ENCODE measurements at regions not wholly inside any gene's neighbourhood (a gene's known extent, or its start where the extent isn't known, plus 50 kb on each side); places are given as distances from the start of the nearest gene placed in this dataset.

DNA sequence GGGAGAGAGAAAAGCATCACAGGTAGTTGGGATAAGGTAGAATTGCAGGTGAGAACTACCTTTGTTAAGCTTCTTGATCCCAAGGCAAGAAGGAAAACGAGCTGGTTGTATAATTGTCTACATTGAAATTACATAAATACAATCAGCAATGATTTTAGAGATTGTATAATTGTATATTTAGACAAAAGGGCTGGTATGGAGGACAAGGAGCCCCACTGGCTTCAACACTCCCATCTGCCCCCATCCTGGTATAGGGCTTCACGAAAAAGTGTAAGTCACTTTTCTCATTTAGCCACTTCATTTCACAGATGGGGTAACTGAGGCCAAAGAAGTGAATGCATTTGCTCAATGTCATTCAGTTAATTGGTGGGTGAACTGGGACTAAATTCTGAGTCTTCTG, 103.3 kb downstream of the MYCN start:
- H3K9me3 Mint-ChIP-seq, result peaks cover 5% of the 10 kb centered on the region
- H3K36me3 Mint-ChIP-seq (ENCODE audit: low read depth), result no peaks in the 10 kb centered on the region
- H3K4me1 Mint-ChIP-seq, result no peaks in the 10 kb centered on the region
- H3K4me3 Mint-ChIP-seq, result no peak overlapping the region
- H3K27ac Mint-ChIP-seq, result no peak overlapping the region
- DNase-seq, result no peak
- no peak for ATAC-seq
- H3K27me3 Mint-ChIP-seq, result peaks cover 4% of the 10 kb centered on the region

DNA sequence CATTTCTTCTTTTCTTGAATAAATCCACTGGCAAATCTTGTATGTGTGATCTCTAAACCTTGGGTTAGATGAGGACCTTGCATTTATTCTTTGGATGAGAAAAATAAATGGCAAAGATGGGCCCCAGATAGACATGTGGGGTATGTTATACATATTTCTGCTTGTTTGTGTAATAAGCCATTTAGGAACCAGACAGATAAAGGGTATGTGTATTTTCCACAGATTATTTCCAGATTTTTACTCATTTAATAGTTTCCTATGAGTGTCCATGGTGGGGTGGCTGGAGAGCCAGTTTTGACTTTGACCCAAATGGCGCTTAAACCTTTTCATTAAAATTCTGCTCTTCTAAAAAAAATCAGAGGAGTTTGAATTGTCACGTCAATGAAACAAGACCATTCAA, 102.8 kb downstream of the MYCN start:
- Mint-ChIP-seq H3K4me1 (no peaks in the 10 kb centered on the region), H3K27ac (no peak overlapping the region), H3K27me3 (peaks cover 4% of the 10 kb centered on the region), H3K9me3 (peaks cover 5% of the 10 kb centered on the region), H3K4me3 (no peak overlapping the region), H3K36me3 (ENCODE audit: low read depth) (no peaks in the 10 kb centered on the region)
- DNase-seq (no peak), ATAC-seq (no peak)

DNA sequence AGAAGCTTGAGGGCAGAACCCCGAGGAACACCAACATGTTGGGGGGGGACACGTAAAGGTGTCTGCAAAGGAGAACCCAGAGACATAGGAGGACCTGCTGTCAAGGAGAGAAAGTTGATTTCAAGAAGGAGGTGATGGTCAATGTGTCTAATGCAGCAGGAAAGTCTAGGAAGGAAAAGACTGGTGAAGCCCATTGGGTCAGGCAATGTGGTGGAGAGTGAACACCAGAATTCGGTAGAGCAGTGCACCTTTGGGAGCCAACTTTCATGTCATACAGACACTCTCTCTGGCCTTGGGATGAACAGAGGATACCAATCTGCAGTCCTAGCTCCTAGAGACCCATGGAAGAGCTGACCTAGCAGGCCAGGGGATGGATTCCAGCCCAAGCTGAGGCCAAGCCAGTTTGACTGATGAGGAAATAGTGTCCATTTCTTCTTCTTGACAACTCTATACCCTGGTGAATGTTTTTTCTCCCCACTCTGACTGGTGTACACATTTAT, 101.9 kb downstream of the MYCN start:
- no peaks in the 10 kb centered on the region for H3K36me3 Mint-ChIP-seq (ENCODE audit: low read depth)
- no peaks in the 10 kb centered on the region for H3K9me3 Mint-ChIP-seq
- H3K27ac Mint-ChIP-seq, result no peak overlapping the region

DNA sequence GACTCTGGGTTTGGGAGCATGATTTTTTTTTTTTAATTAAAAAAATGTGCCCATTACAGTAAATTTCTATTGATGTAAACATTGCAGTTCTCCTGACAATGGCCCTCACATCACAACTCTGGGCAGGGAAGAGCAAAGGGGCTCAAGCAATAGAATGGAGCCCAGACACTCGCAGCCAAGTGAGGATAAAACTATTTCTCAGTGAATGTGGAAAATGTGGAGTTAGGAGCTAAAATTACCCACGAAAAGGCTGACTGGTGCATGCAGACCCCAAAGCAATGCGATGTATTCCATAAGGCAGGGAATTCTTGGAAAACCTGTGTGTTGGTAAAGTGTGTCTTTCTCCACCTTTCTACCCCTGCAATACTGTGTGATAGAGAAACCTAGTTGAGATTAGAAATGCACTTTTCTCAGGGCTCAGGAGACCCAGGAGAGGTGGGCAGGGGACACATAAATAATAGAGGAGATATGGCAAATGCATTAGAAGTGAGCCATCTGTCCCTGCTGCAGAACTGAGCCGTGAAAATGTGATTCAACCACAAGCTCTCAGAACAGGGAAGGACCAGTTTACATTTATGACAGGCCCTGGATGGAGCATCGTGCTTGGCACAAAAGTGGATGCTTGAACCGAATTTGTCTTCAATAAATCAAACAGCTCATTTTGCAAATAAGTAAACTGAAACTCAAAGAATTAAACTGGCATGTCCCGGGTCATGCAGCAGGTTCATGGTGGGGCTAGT, 100.1 kb downstream of the MYCN start:
- DNase-seq (no peak), ATAC-seq (no peak)
- no peak overlapping the region for H3K4me3 Mint-ChIP-seq
- no peaks in the 10 kb centered on the region for H3K9me3 Mint-ChIP-seq
- no peaks in the 10 kb centered on the region for H3K4me1 Mint-ChIP-seq
- no peak overlapping the region for H3K27ac Mint-ChIP-seq
- peaks cover 4% of the 10 kb centered on the region for H3K27me3 Mint-ChIP-seq
- no peaks in the 10 kb centered on the region for H3K36me3 Mint-ChIP-seq (ENCODE audit: low read depth)

More for the DNA sequence above, 101.9 kb downstream of the MYCN start:
- peaks cover 4% of the 10 kb centered on the region for H3K27me3 Mint-ChIP-seq
- DNase-seq, result no peak
- no peak for ATAC-seq
- H3K4me3 Mint-ChIP-seq, result no peak overlapping the region
- no peaks in the 10 kb centered on the region for H3K4me1 Mint-ChIP-seq

DNA sequence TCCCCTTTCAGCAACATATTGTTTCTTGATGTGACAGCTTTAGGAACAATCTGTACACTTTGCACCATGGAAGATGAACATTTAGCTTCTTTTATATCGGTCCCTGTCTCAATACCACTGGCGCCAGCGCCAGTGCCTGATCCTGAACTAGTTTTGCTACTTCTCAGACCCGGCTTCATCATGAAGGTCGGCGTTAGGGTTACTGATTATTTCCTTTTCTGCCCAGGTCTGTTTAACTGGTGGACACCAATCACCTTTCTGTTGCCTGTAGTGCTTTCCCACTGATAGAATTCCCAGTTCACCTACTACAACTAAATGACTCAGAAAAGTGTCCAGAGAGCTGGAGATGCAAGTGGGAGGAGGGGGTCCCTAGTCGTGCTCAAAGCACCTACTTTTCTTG, 99.5 kb downstream of the MYCN start:
- ATAC-seq, result no peak
- no peak overlapping the region for H3K4me3 Mint-ChIP-seq
- no peaks in the 10 kb centered on the region for H3K9me3 Mint-ChIP-seq
- H3K27ac Mint-ChIP-seq, result no peak overlapping the region
- H3K4me1 Mint-ChIP-seq, result no peaks in the 10 kb centered on the region
- H3K36me3 Mint-ChIP-seq (ENCODE audit: low read depth), result no peaks in the 10 kb centered on the region
- H3K27me3 Mint-ChIP-seq, result peaks cover 4% of the 10 kb centered on the region
- DNase-seq, result no peak

DNA sequence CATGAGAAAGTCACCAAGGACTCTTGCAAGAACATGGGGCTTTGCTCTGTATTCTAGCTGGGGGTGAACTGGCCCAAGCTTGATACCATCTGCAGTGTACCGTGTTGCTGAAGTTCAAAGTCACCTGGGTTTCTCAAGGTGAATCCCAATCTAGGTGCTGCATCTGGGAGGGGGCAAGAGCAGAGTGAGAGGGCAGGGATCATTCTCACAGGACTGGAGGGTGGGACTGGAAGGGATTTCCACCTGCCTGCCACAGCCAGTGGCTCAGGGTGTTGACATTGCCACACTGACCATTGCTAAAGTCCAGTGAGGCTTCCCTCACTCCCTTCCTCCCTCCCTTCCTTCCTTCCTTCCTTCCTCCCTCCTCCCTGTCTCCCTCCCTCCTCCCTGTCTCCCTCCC, 98.7 kb downstream of the MYCN start:
- H3K9me3 Mint-ChIP-seq, result no peaks in the 10 kb centered on the region
- H3K36me3 Mint-ChIP-seq (ENCODE audit: low read depth), result no peaks in the 10 kb centered on the region
- ATAC-seq, result no peak
- no peaks in the 10 kb centered on the region for H3K4me1 Mint-ChIP-seq
- no peak overlapping the region for H3K27ac Mint-ChIP-seq
- no peak for DNase-seq
- H3K27me3 Mint-ChIP-seq, result peaks cover 4% of the 10 kb centered on the region
- no peak overlapping the region for H3K4me3 Mint-ChIP-seq

DNA sequence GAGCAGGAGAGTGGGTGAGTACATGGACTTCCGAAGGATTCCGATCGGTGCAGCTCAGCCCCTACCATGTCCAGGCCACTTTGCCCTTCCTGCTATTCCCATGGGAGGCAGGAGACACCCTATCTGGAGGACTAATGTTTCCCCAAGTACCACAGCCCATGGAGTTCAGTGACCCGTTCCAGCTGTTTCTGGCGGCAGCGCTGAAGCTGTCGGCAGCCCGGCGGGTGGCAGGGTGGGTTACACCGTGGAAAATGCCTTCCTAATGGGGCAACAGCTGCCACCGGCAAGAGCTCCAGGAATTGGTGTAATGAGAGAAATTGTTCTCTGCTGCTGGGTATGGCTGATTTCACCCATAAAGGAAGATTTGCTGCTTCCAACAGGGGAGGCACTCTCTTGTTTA, 98.3 kb downstream of the MYCN start:
- ATAC-seq (no peak), DNase-seq (no peak)
- no peaks in the 10 kb centered on the region for H3K9me3 Mint-ChIP-seq
- H3K4me1 Mint-ChIP-seq, result no peaks in the 10 kb centered on the region
- no peaks in the 10 kb centered on the region for H3K36me3 Mint-ChIP-seq (ENCODE audit: low read depth)
- H3K27ac Mint-ChIP-seq, result no peak overlapping the region
- peaks cover 4% of the 10 kb centered on the region for H3K27me3 Mint-ChIP-seq
- no peak overlapping the region for H3K4me3 Mint-ChIP-seq

DNA sequence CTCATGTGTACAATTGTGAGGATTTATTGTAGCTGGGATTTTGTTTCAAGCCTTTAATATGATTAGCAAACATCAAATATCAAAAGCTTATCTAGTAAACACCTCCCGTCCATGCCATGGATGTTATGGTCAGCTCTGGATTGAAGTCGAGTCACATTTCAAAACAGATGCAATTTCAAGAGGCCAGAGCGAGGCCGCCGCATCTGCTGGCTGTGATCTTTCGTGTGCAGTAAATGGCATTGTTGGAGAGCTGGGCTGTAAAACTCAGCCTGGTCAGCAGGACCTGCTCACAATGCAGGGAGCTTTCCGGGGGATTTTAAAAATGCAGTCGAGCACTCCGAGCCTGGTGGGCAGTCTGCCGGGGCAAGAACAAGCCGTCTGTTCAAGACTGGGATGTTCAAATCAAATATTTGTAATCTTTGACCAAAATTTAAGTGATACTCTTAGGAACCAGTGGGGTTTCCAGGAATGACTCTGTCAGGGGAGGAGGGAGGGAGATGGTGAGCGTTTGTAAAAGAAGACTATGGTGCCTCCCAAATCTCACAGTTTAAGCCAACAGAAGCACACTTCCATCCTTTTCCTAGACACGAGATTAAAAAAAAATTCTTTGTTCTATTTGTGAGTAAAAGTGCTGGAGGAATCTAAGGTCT, 97.6 kb downstream of the MYCN start:
- Mint-ChIP-seq H3K27me3 (peaks cover 4% of the 10 kb centered on the region), H3K27ac (no peak overlapping the region), H3K4me1 (no peaks in the 10 kb centered on the region), H3K36me3 (ENCODE audit: low read depth) (no peaks in the 10 kb centered on the region), H3K4me3 (no peak overlapping the region), H3K9me3 (no peaks in the 10 kb centered on the region)
- DNase-seq (no peak), ATAC-seq (no peak)

DNA sequence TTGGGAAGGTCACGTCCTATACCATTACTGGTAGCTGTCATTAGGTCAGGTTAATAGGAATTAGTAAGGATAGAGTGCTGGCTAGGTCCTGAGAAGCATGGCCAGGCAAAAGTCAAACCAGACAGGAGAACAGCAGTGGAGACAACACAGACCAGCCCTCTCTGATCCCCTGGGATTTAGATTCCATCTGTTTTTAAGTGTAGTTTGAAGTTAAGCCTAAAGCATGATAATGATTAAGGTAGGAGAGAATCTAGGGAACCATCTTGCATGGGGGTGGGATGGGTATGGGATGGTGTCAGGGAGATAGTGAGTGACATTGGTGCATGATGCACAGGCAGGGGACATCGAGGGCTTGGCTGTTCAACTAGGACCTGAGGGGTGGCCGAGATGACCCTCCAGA, 96.6 kb downstream of the MYCN start:
- ATAC-seq, result no peak

DNA sequence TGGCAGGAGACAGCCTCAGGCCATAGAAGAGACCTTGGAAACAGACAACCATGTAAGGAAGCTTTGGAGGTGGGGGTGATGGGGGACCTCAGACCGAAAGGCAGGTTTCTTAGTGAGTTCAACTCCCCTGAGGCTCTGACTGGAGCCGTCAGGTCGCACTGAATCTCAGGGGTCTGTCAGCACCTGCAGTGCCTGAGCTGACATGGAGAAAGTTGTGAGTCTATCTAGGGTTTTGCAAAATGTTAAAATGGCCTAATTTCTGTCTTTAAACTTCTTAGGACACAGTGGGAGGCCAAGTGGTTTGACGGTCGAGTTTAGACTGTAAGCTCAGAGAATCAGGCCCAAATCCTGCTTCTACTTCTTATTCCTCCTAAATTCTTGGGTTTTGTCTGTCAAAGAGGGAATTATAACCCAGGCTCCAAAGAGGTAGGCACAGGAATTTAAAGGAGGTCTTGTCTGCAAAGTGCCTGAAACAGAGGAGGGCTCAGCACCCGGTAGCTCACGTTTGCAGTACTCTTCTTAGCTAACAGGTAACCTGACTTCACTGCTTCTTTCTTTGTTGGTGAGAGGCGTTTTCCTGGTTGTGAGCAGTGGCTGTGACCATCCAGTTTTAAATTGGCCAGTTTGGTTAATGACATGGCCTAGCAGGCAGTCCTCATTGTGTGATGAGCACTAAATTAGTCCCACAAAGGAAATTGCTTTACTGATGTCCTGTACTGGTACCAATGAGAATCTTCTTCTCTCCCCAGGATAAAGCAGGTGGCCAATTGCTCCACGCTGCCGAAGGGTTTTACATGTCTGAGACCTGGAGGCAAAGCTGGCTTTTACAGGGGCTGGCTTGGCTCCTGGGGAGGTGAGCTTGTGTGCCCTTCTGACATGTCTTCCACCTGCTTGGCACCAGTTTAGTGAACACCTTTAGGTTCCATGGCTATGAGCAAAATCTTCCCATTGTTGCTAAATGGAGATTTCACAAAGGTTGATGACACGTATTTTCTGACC, 95.7 kb downstream of the MYCN start:
- H3K4me1 Mint-ChIP-seq, result no peaks in the 10 kb centered on the region
- ATAC-seq, result no peak
- no peaks in the 10 kb centered on the region for H3K9me3 Mint-ChIP-seq
- H3K27ac Mint-ChIP-seq, result no peak overlapping the region
- H3K27me3 Mint-ChIP-seq, result no peaks in the 10 kb centered on the region
- no peak overlapping the region for H3K4me3 Mint-ChIP-seq
- no peaks in the 10 kb centered on the region for H3K36me3 Mint-ChIP-seq (ENCODE audit: low read depth)
- DNase-seq, result no peak

More for the DNA sequence above, 96.6 kb downstream of the MYCN start:
- no peak overlapping the region for H3K4me3 Mint-ChIP-seq
- no peaks in the 10 kb centered on the region for H3K9me3 Mint-ChIP-seq
- H3K4me1 Mint-ChIP-seq, result no peaks in the 10 kb centered on the region
- H3K27me3 Mint-ChIP-seq, result peaks cover 4% of the 10 kb centered on the region
- DNase-seq, result no peak
- no peak overlapping the region for H3K27ac Mint-ChIP-seq
- H3K36me3 Mint-ChIP-seq (ENCODE audit: low read depth), result no peaks in the 10 kb centered on the region

DNA sequence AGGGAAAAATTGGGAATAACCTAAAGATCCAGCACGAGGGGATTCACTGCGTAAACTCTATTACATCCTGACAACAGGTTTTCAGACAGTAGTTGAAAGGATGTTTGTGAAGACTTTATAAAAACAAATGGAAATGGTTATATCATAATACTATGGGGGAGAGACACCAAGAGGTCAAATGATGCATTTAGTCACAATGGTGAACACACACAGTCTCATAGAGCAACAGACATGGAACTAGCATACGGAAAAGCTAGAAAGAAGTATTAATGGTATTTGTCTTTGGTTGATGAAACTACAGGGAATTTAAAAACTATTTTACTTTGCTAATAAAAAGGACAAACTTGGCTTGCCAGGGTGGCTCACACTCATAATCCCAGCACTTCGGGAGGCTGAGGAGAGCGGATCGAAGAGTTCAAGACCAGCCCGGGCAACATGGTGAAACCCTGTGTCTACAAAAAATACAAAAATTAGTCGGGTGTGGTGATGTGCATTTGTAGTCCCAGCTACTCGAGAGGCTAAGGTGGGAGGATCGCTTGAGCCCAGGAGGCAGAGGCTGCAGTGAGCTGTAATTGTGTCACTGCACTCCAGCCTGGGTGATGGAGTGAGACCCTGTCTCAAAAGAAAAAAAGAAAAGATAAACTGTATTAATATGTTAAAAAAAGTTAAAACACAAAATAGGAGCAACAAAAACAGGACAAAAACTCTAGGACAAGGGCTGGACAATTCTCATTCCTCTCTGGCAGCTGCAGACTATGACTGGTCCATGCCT, 94.8 kb downstream of the MYCN start:
- ATAC-seq (no peak), DNase-seq (no peak)
- Mint-ChIP-seq H3K36me3 (ENCODE audit: low read depth) (no peaks in the 10 kb centered on the region), H3K27ac (no peak overlapping the region), H3K9me3 (no peaks in the 10 kb centered on the region), H3K27me3 (no peaks in the 10 kb centered on the region), H3K4me1 (no peaks in the 10 kb centered on the region), H3K4me3 (no peak overlapping the region)

DNA sequence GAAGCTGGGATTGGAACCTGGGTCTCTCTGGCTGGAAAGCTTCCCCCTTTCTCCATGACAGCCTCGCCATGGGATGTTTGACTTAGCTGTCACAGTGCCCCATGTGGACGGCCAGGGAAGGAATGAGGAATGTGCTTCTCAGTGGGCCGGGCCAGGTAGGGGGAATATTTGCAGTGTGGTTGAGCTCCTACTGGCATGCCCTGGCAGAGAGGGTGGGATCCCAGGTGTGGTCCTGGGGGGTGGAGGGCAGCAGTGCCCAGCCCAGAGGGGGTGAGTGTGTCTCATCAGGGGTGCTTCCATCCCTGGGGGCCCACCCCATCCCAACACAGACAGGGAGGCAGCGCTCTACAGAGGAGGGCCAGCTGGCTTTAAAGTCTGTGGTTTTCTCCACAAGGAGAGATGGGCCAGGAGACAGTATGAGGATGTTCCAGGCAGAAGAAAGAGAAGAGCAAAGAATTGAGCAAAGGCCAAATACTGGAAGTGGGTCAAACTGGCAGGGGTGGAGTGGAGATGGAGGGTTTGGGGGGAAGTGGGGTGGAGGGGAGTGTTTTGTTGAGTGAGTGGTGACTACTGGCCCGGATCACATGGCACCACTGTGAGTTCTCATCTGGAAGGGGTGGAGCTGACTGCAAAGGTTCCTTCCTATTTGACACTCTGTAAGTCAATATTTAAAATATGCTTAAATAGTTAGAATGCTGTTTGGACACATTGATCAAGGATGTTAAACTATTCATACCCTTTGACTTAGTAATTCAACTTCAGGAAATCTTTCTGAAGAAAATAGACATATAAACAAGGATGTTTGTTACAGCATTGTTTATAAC, 94.0 kb downstream of the MYCN start:
- no peak for DNase-seq
- Mint-ChIP-seq H3K36me3 (ENCODE audit: low read depth) (no peaks in the 10 kb centered on the region), H3K27ac (no peak overlapping the region), H3K4me3 (no peak overlapping the region), H3K27me3 (no peaks in the 10 kb centered on the region), H3K9me3 (no peaks in the 10 kb centered on the region), H3K4me1 (no peaks in the 10 kb centered on the region)
- no peak for ATAC-seq

DNA sequence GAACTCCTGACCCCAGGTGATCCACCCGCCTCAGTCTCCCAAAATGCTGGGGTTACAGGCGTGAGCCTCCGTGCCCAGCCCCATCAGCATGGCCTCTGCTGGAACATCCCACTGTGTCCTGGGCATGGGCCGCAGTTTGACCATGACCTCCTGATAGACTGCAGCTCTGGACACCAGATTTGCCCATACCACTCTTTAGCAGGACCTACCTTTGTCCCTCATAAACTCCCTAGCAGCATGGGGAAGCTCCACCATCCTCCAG, 92.6 kb downstream of the MYCN start:
- Mint-ChIP-seq H3K27ac (no peak overlapping the region), H3K27me3 (no peaks in the 10 kb centered on the region), H3K9me3 (no peaks in the 10 kb centered on the region), H3K4me1 (peaks cover 8% of the 10 kb centered on the region), H3K36me3 (ENCODE audit: low read depth) (no peaks in the 10 kb centered on the region), H3K4me3 (no peak overlapping the region)
- DNase-seq, result no peak
- ATAC-seq, result no peak

Data from activated naive CD8-positive, alpha-beta T cell treated with anti-CD3 and anti-CD28 coated beads, Interleukin-2, amount 50 U/mL, for 24 hours (primary cell).